Loucy (cell line): ENCODE measurements at regions not wholly inside any gene's neighbourhood (a gene's known extent, or its start where the extent isn't known, plus 50 kb on each side); places are given as distances from the start of the nearest gene placed in this dataset.

Source experiments
- CTCF ChIP-seq: fragments of 200-600 bp; sonication (generic); conservative IDR thresholded peaks from 2 replicates; pipeline ENCODE4 v1.5.1; 2014; ENCODE audit warnings: mild to moderate bottlenecking, antibody characterized with exemption, low read length
- EZH2phosphoT487 ChIP-seq: fragments of 200-600 bp; IDR thresholded peaks from 2 replicates; pipeline ENCODE4 v1.6.1; 2018; ENCODE audit warnings: antibody characterized with exemption, mild to moderate bottlenecking, moderate library complexity, borderline replicate concordance

GRCh38 chrX:39681885-39682284 lies 415.9 kb downstream of the BCOR start:
- no peak for TF ChIP-seq EZH2phosphoT487
- TF ChIP-seq CTCF = no peak
